Panc1 (cell line): ENCODE measurements at regions not wholly inside any gene's neighbourhood (a gene's known extent, or its start where the extent isn't known, plus 50 kb on each side); places are given as distances from the start of the nearest gene placed in this dataset.

Source experiments
- ATAC-seq: fragments of 200-7000 bp; cut with Tn5 transposase; 2 replicates; pipeline ENCODE4 v1.9.1; 2020; ENCODE audit warnings: mild to moderate bottlenecking, moderate library complexity
- BruUV-seq: library from RNA; stranded (reverse); fragments of 400-500 nt; replicated peaks from 2 replicates; lab custom pipeline; 2021; lab: Mats Ljungman, UMichigan
- CTCF ChIA-PET: fragments of 300-600 bp; sonication (Branson Sonifier 250); formaldehyde crosslinking; loops from one replicate; lab custom pipeline; 2022; ENCODE audit warnings: antibody characterized with exemption; lab: Charles Lee
- POLR2A ChIA-PET: fragments of 300-600 bp; sonication (Branson Sonifier 250); formaldehyde crosslinking; loops from one replicate; lab custom pipeline; 2022; ENCODE audit warnings: antibody characterized with exemption; lab: Charles Lee
- DNase-seq: peaks from one replicate; pipeline ENCODE4 v3.0.0-alpha.2; 2010; ENCODE audit warnings: low read depth, low spot score
- H3K27ac ChIP-seq: 2 replicates; pipeline ENCODE4 v1.5.1; 2011; ENCODE audit warnings: mild to moderate bottlenecking, low read length, inconsistent platforms
- H3K27me3 ChIP-seq: fragments of 200-500 bp; sonication (Bioruptor generic); 2 replicates; pipeline ENCODE4 v1.6.0; 2014; ENCODE audit warnings: low read length, inconsistent platforms; ENCODE audit not compliant: control insufficient read depth, insufficient read depth
- H3K36me3 ChIP-seq: fragments of 200-500 bp; sonication (Bioruptor generic); 2 replicates; pipeline ENCODE4 v1.5.1; 2014; ENCODE audit warnings: inconsistent platforms, mild to moderate bottlenecking, low read length, moderate library complexity; ENCODE audit not compliant: control insufficient read depth, insufficient read depth
- H3K4me1 ChIP-seq: 2 replicates; pipeline ENCODE4 v1.5.1; 2011; ENCODE audit warnings: inconsistent platforms, mild to moderate bottlenecking, low read length, moderate library complexity; ENCODE audit not compliant: control insufficient read depth, insufficient read depth
- H3K4me3 ChIP-seq, 2 experiments: 2 replicates each; pipeline ENCODE4 v1.5.1; 2011 to 2012; ENCODE audit warnings: low read depth in 2 of 2, low read length in 2 of 2, mild to moderate bottlenecking in 2 of 2, inconsistent platforms in 1 of 2, moderate library complexity in 1 of 2
- H3K9me3 ChIP-seq: fragments of 200-500 bp; sonication (Bioruptor generic); 2 replicates; pipeline ENCODE4 v1.5.1; 2014; ENCODE audit warnings: low read depth, mild to moderate bottlenecking, inconsistent platforms, low read length, moderate library complexity; ENCODE audit not compliant: control insufficient read depth, insufficient read depth
- POLR2AphosphoS5 ChIP-seq: IDR thresholded peaks from 2 replicates; pipeline ENCODE4 v1.6.1; 2012; ENCODE audit warnings: mild to moderate bottlenecking, low read depth, low read length, moderate library complexity
- SIN3A ChIP-seq: IDR thresholded peaks from 2 replicates; pipeline ENCODE4 v1.6.1; 2012; ENCODE audit warnings: low read depth, mild to moderate bottlenecking, low read length, moderate library complexity, borderline replicate concordance; ENCODE audit not compliant: insufficient read depth
- TCF7L2 ChIP-seq: IDR thresholded peaks from 2 replicates; pipeline ENCODE4 v1.6.1; 2011; ENCODE audit warnings: mild to moderate bottlenecking, low read depth, low read length, inconsistent platforms
- in situ Hi-C: cut with HindIII; loops from 2 replicates; pipeline ENCODE4 v1.10.0; 2016; ENCODE audit warnings: low sequenced_read_pairs, low pct_unique_long_range_greater_than_20kb
- intact Hi-C: fragments of 100-400 bp; cut with micrococcal nuclease; formaldehyde crosslinking; loops from one replicate; pipeline ENCODE4 v1.10.0; 2022; ENCODE audit not compliant: unreplicated experiment
- TF ChIP-seq, protein P1 (sequence below), 2 experiments: IDR thresholded peaks; 2 replicates each; pipeline ENCODE4 v1.6.1; 2011 to 2012; ENCODE audit warnings: low read depth in 2 of 2, control low read depth in 1 of 2, low read length in 1 of 2, mild to moderate bottlenecking in 1 of 2, moderate library complexity in 1 of 2; ENCODE audit not compliant: insufficient read depth in 1 of 2
- TF ChIP-seq, protein P2 (sequence below): fragments of 450-650 bp; IDR thresholded peaks from 2 replicates; pipeline ENCODE4 v1.5.1; 2017; ENCODE audit warnings: mild to moderate bottlenecking

DNA sequence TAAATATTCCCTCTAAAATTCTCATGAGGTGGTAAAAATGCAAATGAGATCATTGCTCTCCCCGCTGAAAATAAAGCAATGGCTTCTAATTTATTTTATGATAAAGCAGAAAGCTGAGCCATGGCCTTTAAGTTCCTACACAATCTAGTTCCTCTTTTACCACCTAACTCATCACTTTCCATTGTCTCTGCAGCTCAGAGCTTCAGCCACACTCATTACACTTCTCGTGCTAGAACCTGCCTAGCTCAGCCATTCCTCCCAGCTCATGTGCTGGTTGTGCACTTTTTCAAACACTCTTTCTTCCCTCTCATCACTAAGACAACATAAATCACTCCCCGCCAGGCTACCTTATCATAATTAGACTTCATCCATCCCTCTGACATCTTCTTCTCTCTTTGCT, 1112.1 kb upstream of the PRKX start:
- no peaks in the 10 kb centered on the region for H3K4me1 ChIP-seq
- ATAC-seq = no peak
- in situ Hi-C loops = no loop called here
- ChIA-PET POLR2A (no interaction called here), CTCF (no interaction called here)
- intact Hi-C loops = no loop called here
- no peaks in the 10 kb centered on the region for H3K27me3 ChIP-seq
- no peak overlapping the region for H3K27ac ChIP-seq
- no peak for TF ChIP-seq SIN3A
- TF ChIP-seq TCF7L2 = no peak
- TF ChIP-seq POLR2AphosphoS5 = no peak
- TF ChIP-seq, protein P1, sequence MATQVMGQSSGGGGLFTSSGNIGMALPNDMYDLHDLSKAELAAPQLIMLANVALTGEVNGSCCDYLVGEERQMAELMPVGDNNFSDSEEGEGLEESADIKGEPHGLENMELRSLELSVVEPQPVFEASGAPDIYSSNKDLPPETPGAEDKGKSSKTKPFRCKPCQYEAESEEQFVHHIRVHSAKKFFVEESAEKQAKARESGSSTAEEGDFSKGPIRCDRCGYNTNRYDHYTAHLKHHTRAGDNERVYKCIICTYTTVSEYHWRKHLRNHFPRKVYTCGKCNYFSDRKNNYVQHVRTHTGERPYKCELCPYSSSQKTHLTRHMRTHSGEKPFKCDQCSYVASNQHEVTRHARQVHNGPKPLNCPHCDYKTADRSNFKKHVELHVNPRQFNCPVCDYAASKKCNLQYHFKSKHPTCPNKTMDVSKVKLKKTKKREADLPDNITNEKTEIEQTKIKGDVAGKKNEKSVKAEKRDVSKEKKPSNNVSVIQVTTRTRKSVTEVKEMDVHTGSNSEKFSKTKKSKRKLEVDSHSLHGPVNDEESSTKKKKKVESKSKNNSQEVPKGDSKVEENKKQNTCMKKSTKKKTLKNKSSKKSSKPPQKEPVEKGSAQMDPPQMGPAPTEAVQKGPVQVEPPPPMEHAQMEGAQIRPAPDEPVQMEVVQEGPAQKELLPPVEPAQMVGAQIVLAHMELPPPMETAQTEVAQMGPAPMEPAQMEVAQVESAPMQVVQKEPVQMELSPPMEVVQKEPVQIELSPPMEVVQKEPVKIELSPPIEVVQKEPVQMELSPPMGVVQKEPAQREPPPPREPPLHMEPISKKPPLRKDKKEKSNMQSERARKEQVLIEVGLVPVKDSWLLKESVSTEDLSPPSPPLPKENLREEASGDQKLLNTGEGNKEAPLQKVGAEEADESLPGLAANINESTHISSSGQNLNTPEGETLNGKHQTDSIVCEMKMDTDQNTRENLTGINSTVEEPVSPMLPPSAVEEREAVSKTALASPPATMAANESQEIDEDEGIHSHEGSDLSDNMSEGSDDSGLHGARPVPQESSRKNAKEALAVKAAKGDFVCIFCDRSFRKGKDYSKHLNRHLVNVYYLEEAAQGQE (IDR thresholded peaks at IDR 0.05; ENCODE audit: insufficient read depth in 1 of 2, low read depth in 2 of 2, low read length in 1 of 2) = no peak
- TF ChIP-seq, protein P2, sequence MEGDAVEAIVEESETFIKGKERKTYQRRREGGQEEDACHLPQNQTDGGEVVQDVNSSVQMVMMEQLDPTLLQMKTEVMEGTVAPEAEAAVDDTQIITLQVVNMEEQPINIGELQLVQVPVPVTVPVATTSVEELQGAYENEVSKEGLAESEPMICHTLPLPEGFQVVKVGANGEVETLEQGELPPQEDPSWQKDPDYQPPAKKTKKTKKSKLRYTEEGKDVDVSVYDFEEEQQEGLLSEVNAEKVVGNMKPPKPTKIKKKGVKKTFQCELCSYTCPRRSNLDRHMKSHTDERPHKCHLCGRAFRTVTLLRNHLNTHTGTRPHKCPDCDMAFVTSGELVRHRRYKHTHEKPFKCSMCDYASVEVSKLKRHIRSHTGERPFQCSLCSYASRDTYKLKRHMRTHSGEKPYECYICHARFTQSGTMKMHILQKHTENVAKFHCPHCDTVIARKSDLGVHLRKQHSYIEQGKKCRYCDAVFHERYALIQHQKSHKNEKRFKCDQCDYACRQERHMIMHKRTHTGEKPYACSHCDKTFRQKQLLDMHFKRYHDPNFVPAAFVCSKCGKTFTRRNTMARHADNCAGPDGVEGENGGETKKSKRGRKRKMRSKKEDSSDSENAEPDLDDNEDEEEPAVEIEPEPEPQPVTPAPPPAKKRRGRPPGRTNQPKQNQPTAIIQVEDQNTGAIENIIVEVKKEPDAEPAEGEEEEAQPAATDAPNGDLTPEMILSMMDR = no peak
- no TSS peak for BruUV-seq
- no peaks in the 10 kb centered on the region for H3K36me3 ChIP-seq
- no peak for DNase-seq
- no peak overlapping the region for H3K4me3 ChIP-seq
- H3K9me3 ChIP-seq = no peaks in the 10 kb centered on the region

DNA sequence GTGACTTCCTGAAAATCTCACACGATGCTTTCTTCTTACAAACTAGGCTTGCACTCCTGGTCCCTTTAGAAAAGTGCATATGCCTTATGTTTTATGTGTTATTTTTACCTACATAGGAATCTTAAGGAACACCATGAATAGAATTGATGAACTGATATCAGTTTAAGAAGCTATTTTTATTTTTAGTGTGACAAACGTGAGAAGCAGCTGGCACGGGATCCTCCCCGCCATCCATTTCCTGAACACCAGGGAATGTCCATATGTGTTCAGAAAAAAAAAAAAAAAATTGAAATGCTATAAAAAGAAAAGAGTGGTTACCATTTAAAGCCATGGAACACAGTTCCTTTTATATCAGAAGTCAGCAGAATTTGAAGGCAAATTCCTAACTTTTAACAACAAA, 1096.1 kb upstream of the PRKX start:
- TF ChIP-seq, protein P2 = no peak
- TF ChIP-seq TCF7L2 = no peak
- no peak for TF ChIP-seq SIN3A
- TF ChIP-seq, protein P1 (IDR thresholded peaks at IDR 0.05; ENCODE audit: insufficient read depth in 1 of 2, low read depth in 2 of 2, low read length in 1 of 2) = no peak
- TF ChIP-seq POLR2AphosphoS5 = no peak
- CTCF ChIA-PET = no interaction called here

More for the DNA sequence above, 1096.1 kb upstream of the PRKX start:
- DNase-seq = no peak
- no peak for ATAC-seq
- no TSS peak for BruUV-seq
- Histone ChIP-seq H3K27me3 (no peaks in the 10 kb centered on the region), H3K4me1 (no peaks in the 10 kb centered on the region), H3K4me3 (no peak overlapping the region), H3K9me3 (no peaks in the 10 kb centered on the region), H3K27ac (no peak overlapping the region), H3K36me3 (no peaks in the 10 kb centered on the region)
- in situ Hi-C loops (no loop called here), intact Hi-C loops (no loop called here)
- POLR2A ChIA-PET = no interaction called here
